ENCODE measurements at regions not wholly inside any gene's neighbourhood (a gene's known extent, or its start where the extent isn't known, plus 50 kb on each side); places are given as distances from the start of the nearest gene placed in this dataset.

- H3K4me1 ChIP-seq (ENCODE audit: control insufficient read depth in 1 of 2, low read depth in 2 of 2): no peaks in the 10 kb centered on the region
- H3K4me3 ChIP-seq: no peak overlapping the region
- H3K36me3 ChIP-seq: no peaks in the 10 kb centered on the region
- H3K9me3 ChIP-seq: no peaks in the 10 kb centered on the region
- H3K27me3 ChIP-seq (replicated peaks; ENCODE audit: insufficient read depth): no peaks in the 10 kb centered on the region
- no peak for DNase-seq (ENCODE audit: low spot score)
- no peak for ATAC-seq (ENCODE audit: insufficient number of reproducible peaks, low FRiP score, low read depth)
- no peak overlapping the region for H3K27ac ChIP-seq
- TF ChIP-seq CTCF (IDR thresholded peaks at IDR 0.05): no peak
Observed at GRCh38 chr20:54704032-54704635, 228.7 kb downstream of the DOK5 start.
